Neural cell (in vitro differentiated cells): ENCODE measurements at regions not wholly inside any gene's neighbourhood (a gene's known extent, or its start where the extent isn't known, plus 50 kb on each side); places are given as distances from the start of the nearest gene placed in this dataset.

ENCODE experiments used
- H2AFZ ChIP-seq: fragments of 200-600, 300-800 bp; sonication (generic), shearing (Covaris generic); 2 replicates; pipeline ENCODE4 v1.6.0; 2014; ENCODE audit warnings: low read depth, mild to moderate bottlenecking, antibody characterized with exemption, low read length, moderate library complexity
- H3F3A ChIP-seq: fragments of 200-600 bp; shearing (Covaris generic); 2 replicates; pipeline ENCODE4 v1.6.1; 2016; ENCODE audit warnings: mild to moderate bottlenecking, moderate library complexity, mixed read lengths, antibody characterized with exemption, low read length; ENCODE audit not compliant: insufficient read depth, poor library complexity, severe bottlenecking
- H3K27ac ChIP-seq: fragments of 200-600, 300-800 bp; sonication (generic), shearing (Covaris generic); 2 replicates; pipeline ENCODE4 v1.5.1; 2014; ENCODE audit warnings: mild to moderate bottlenecking, low read length, moderate library complexity
- H3K27me3 ChIP-seq: fragments of 300-800, 200-600 bp; sonication (generic), shearing (Covaris generic); 2 replicates; pipeline ENCODE4 v1.6.0; 2014; ENCODE audit warnings: mild to moderate bottlenecking, low read depth, low read length, moderate library complexity; ENCODE audit not compliant: insufficient read depth
- H3K36me3 ChIP-seq: fragments of 300-800, 200-600 bp; sonication (generic), shearing (Covaris generic); 2 replicates; pipeline ENCODE4 v1.5.1; 2014; ENCODE audit warnings: mild to moderate bottlenecking, antibody characterized with exemption, low read length, moderate library complexity; ENCODE audit not compliant: insufficient read depth
- H3K4me2 ChIP-seq: fragments of 300-800, 200-600 bp; sonication (generic), shearing (Covaris generic); 2 replicates; pipeline ENCODE4 v1.6.0; 2014; ENCODE audit warnings: mild to moderate bottlenecking, low read length
- H3K4me3 ChIP-seq: fragments of 300-800, 200-600 bp; sonication (generic), shearing (Covaris generic); 2 replicates; pipeline ENCODE4 v1.5.1; 2014; ENCODE audit warnings: mild to moderate bottlenecking, low read length, moderate library complexity
- H3K79me2 ChIP-seq: fragments of 200-600 bp; shearing (Covaris generic); replicated peaks from 2 replicates; pipeline ENCODE4 v1.6.0; 2014; ENCODE audit warnings: mild to moderate bottlenecking, low read length, moderate library complexity; ENCODE audit not compliant: insufficient read depth
- H3K9ac ChIP-seq: fragments of 300-800, 200-600 bp; sonication (generic), shearing (Covaris generic); 2 replicates; pipeline ENCODE4 v1.6.1; 2016; ENCODE audit warnings: mild to moderate bottlenecking, low read length, mixed read lengths
- H3K9me2 ChIP-seq: fragments of 200-600 bp; shearing (Covaris generic); 2 replicates; pipeline ENCODE4 v1.6.1; 2016; ENCODE audit warnings: mild to moderate bottlenecking, low read length, mixed read lengths; ENCODE audit not compliant: insufficient read depth
- H3K9me3 ChIP-seq: fragments of 200-600, 300-800 bp; sonication (generic), shearing (Covaris generic); 2 replicates; pipeline ENCODE4 v1.6.1; 2016; ENCODE audit warnings: mild to moderate bottlenecking, mixed run types, low read length, moderate library complexity, mixed read lengths
- H4K20me1 ChIP-seq: fragments of 200-600 bp; shearing (Covaris generic); 2 replicates; pipeline ENCODE4 v1.6.1; 2016; ENCODE audit warnings: mild to moderate bottlenecking, mixed run types; ENCODE audit not compliant: insufficient read depth
- EP300 ChIP-seq: fragments of 450-650 bp; conservative IDR thresholded peaks from 2 replicates; pipeline ENCODE4 v1.6.1; 2014; ENCODE audit warnings: antibody characterized with exemption, mild to moderate bottlenecking, moderate library complexity; ENCODE audit not compliant: poor library complexity, severe bottlenecking
- EZH2 ChIP-seq: fragments of 200-600, 300-800 bp; shearing (Covaris generic), sonication (generic); IDR thresholded peaks from 2 replicates; pipeline ENCODE4 v1.6.1; 2014; ENCODE audit warnings: antibody characterized with exemption, low read length, borderline replicate concordance, mild to moderate bottlenecking; ENCODE audit not compliant: insufficient read depth, poor library complexity, severe bottlenecking
- MXI1 ChIP-seq: fragments of 450-650 bp; conservative IDR thresholded peaks from 2 replicates; pipeline ENCODE4 v1.6.1; 2014; ENCODE audit warnings: antibody characterized with exemption, mild to moderate bottlenecking; ENCODE audit not compliant: poor library complexity, severe bottlenecking
- POLR2AphosphoS5 ChIP-seq: IDR thresholded peaks from 2 replicates; pipeline ENCODE4 v1.6.1; 2012
- RAD21 ChIP-seq: fragments of 450-650 bp; conservative IDR thresholded peaks from 2 replicates; pipeline ENCODE4 v1.6.1; 2014; ENCODE audit warnings: antibody characterized with exemption, mild to moderate bottlenecking, moderate library complexity
- SMC3 ChIP-seq: fragments of 450-650 bp; conservative IDR thresholded peaks from 2 replicates; pipeline ENCODE4 v1.6.1; 2014; ENCODE audit warnings: antibody characterized with exemption, mild to moderate bottlenecking, moderate library complexity; ENCODE audit not compliant: poor library complexity
- TAF1 ChIP-seq: IDR thresholded peaks from 2 replicates; pipeline ENCODE4 v1.6.1; 2012; ENCODE audit warnings: low read depth
- TF ChIP-seq, protein P1 (sequence below): IDR thresholded peaks from 2 replicates; pipeline ENCODE4 v1.6.1; 2012; ENCODE audit warnings: borderline replicate concordance
- TF ChIP-seq, protein P2 (sequence below): fragments of 450-650 bp; IDR thresholded peaks from 2 replicates; pipeline ENCODE4 v1.5.1; 2014; ENCODE audit warnings: antibody characterized with exemption, mild to moderate bottlenecking, moderate library complexity; ENCODE audit not compliant: poor library complexity, severe bottlenecking

DNA sequence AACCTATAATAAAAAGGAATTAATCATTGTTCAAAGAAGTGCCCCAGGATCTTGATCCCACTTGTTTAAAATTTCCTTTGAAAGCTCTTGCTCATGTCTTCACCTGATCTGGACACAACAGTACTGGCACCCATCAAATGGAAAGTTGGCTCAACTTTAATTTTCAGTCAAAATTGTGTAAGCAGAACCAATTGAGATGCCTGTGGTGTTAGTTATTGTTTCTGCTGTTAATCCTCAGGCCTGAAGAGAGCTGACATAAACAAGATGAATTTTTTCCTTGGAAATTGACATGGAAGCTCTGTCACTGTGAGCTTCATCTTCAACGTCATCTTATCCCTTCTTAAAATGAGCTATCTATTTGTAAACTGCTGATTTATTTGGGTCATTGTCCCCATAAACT lies 88.3 kb upstream of the TNFSF4 start:
- no peaks in the 10 kb centered on the region for H3K79me2 ChIP-seq
- H3F3A ChIP-seq = no peaks in the 10 kb centered on the region
- no peak overlapping the region for H2AFZ ChIP-seq
- H4K20me1 ChIP-seq = no peaks in the 10 kb centered on the region
- no peak overlapping the region for H3K4me2 ChIP-seq
- H3K9me2 ChIP-seq = no peaks in the 10 kb centered on the region
- H3K9ac ChIP-seq = no peak overlapping the region
- H3K27me3 ChIP-seq = no peaks in the 10 kb centered on the region
- H3K9me3 ChIP-seq = no peaks in the 10 kb centered on the region
- TF ChIP-seq POLR2AphosphoS5 (no peak), RAD21 (no peak), MXI1 (no peak), EZH2 (no peak), TAF1 (no peak), EP300 (no peak), SMC3 (no peak)
- TF ChIP-seq, protein P1, sequence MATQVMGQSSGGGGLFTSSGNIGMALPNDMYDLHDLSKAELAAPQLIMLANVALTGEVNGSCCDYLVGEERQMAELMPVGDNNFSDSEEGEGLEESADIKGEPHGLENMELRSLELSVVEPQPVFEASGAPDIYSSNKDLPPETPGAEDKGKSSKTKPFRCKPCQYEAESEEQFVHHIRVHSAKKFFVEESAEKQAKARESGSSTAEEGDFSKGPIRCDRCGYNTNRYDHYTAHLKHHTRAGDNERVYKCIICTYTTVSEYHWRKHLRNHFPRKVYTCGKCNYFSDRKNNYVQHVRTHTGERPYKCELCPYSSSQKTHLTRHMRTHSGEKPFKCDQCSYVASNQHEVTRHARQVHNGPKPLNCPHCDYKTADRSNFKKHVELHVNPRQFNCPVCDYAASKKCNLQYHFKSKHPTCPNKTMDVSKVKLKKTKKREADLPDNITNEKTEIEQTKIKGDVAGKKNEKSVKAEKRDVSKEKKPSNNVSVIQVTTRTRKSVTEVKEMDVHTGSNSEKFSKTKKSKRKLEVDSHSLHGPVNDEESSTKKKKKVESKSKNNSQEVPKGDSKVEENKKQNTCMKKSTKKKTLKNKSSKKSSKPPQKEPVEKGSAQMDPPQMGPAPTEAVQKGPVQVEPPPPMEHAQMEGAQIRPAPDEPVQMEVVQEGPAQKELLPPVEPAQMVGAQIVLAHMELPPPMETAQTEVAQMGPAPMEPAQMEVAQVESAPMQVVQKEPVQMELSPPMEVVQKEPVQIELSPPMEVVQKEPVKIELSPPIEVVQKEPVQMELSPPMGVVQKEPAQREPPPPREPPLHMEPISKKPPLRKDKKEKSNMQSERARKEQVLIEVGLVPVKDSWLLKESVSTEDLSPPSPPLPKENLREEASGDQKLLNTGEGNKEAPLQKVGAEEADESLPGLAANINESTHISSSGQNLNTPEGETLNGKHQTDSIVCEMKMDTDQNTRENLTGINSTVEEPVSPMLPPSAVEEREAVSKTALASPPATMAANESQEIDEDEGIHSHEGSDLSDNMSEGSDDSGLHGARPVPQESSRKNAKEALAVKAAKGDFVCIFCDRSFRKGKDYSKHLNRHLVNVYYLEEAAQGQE = no peak
- TF ChIP-seq, protein P2, sequence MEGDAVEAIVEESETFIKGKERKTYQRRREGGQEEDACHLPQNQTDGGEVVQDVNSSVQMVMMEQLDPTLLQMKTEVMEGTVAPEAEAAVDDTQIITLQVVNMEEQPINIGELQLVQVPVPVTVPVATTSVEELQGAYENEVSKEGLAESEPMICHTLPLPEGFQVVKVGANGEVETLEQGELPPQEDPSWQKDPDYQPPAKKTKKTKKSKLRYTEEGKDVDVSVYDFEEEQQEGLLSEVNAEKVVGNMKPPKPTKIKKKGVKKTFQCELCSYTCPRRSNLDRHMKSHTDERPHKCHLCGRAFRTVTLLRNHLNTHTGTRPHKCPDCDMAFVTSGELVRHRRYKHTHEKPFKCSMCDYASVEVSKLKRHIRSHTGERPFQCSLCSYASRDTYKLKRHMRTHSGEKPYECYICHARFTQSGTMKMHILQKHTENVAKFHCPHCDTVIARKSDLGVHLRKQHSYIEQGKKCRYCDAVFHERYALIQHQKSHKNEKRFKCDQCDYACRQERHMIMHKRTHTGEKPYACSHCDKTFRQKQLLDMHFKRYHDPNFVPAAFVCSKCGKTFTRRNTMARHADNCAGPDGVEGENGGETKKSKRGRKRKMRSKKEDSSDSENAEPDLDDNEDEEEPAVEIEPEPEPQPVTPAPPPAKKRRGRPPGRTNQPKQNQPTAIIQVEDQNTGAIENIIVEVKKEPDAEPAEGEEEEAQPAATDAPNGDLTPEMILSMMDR = no peak
- no peak overlapping the region for H3K4me3 ChIP-seq
- H3K27ac ChIP-seq = no peak overlapping the region
- no peaks in the 10 kb centered on the region for H3K36me3 ChIP-seq

DNA sequence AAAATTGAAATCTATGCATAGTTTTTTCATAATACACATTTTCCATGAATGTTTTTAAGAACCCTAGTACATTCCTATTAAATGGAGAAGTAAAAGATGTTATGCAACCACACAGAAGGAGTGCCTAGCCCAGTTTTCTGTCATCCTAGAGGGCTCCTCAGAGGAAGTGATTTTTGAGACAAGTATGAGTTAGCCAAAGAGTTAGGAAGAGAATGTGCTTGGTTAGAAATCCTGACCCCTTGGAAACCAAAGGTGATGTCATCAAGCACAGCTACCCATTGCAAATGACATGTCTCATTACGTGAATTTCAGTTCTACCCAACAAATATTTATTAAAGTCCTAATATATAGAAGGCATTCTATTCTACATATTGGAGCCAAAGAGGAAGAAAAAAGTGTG lies 88.9 kb upstream of the TNFSF4 start:
- Histone ChIP-seq H3K9me3 (no peaks in the 10 kb centered on the region), H2AFZ (no peak overlapping the region)
- TF ChIP-seq, protein P2 = no peak
- no peak for TF ChIP-seq POLR2AphosphoS5
- no peak for TF ChIP-seq EZH2
- no peak for TF ChIP-seq MXI1
- TF ChIP-seq RAD21 = no peak

More for the DNA sequence above, 88.9 kb upstream of the TNFSF4 start:
- Histone ChIP-seq H3K4me3 (no peak overlapping the region), H3K27me3 (no peaks in the 10 kb centered on the region), H3K4me2 (no peak overlapping the region), H4K20me1 (no peaks in the 10 kb centered on the region), H3K27ac (no peak overlapping the region), H3K36me3 (no peaks in the 10 kb centered on the region), H3K9ac (no peak overlapping the region), H3K79me2 (no peaks in the 10 kb centered on the region), H3F3A (no peaks in the 10 kb centered on the region), H3K9me2 (no peaks in the 10 kb centered on the region)
